ENCODE measurements at regions not wholly inside any gene's neighbourhood (a gene's known extent, or its start where the extent isn't known, plus 50 kb on each side); places are given as distances from the start of the nearest gene placed in this dataset.

DNA sequence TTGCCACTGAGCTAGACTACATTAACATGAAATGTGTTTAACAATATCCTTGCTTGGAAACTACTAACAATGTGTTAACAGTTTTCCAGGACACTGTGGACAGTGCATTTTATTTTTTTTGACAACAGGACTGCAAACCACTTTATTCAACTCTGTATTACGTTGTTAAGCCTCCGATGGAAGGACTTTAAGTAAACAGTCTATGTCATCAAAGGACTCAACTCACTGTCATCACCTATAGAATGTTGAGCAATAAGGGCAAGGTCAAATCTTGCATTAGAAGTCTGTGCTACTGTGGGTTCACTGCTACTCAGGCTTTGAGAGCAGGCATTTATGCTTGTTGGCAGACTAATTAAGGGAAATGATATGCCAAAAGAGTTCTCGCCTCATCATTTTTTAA lies 483.7 kb downstream of the FLRT2 start:
- no peak for DNase-seq

DNA sequence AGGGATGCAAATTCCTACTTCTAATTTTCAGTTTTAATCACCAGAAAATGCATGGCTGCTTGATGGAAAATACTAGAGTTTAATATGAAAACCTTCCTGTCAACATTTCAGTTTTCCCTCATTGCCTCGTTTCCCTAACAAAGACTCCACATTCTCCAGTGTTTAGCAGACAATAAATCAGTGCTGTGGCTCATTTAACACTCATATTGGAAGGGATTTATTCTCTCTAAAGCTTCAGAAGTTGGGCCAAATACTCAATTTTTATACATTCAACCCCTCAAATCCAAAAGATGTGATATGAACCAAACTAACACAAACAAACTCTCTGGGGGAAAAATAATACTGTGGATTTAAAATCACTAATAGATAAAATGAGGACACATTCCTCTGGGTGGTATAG lies 482.5 kb downstream of the FLRT2 start:
- DNase-seq, result no peak

DNA sequence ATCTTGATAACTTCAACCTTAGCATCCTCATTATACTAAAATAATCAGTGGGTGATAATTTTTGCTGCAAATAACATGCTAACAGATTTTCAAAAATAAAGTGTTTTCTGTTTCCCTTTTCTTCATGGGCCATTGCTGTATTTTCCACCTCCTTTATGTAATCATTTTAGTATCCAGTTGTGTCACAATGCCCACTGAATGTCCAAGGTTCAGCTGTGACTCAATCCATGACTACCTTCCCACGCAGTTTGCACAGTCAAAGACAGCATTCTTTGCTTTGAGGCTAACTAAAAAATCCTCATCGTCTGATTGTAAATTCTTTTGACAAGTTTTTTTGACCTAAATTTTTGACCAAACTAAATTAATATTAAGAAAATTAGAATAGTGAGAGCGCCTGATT lies 474.1 kb downstream of the FLRT2 start:
- DNase-seq, result no peak

DNA sequence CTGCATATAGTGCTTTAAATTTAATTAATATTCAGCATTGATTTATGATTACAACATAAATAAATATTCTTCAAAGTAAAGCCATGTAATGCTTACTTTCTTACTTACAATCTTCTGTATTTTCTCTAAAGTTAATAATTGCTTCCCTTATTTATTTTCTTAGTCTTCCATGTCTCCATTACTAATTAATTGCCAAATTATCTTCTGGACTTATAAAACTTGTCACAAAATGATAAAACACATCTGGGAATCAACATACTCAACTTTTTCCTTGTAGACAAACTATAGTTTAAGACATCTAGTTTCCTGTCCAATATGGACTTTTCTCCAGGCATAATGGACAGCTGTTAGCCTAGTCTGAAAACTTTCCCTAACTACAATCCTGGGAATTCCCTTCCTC lies 466.6 kb downstream of the FLRT2 start:
- no peak for DNase-seq

DNA sequence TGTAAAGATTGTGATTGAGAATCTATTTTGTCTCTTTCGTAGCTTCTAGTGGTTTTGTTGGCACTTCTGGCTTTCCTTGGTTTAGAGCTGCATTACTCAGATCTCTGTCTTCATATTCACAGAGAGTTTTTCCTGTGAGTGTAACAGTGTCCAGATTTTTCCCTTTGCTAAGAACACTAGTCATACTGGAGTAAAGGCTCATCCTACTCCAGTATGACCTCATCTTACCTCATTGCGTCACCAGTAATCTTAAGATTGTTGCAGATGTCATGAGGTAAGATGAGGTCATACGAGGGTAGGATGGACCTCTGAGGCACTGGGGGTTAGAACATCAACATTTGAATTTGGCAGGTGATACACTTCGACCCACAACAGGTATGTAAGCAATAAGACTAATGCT lies 461.2 kb downstream of the FLRT2 start:
- no peak for DNase-seq

DNA sequence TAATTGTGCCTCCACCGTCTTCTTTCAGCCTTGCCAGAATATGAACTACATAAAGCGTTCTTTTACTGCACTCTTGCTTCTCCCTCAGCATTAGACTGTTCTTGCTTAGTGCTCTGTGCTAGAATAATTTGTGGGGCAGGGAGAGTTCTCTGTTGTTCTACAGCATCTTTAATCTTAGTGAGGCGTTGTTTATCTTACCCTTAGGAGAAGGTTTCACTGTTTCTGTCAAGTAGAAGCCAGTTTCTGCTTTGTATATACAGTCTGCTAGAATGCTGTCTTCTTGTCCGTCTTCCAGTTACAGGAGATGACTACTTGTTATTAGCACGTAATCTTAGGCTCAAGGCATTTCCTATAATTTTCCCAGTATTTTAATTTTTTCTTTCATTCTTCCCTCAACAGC lies 458.0 kb downstream of the FLRT2 start:
- no peak for DNase-seq

DNA sequence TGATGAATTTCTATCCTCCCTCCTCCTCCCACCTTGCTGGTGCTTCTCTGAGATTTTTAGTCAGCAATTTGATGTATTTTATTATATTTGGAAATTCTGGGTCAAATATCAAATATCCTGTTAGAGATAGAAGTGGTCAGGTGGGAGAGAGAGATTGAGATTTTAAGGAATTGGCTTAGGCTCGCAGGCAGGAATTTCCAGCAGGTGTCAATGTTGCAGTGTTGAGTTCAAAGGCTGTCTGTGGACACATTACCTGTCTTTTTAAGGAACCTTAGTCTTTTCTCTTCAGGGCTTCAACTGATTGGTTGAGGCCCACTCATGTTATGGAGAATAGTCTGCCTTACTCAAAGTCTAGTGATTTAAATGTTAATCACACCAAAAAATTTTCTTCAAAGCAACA lies 457.3 kb downstream of the FLRT2 start:
- DNase-seq, result no peak

DNA sequence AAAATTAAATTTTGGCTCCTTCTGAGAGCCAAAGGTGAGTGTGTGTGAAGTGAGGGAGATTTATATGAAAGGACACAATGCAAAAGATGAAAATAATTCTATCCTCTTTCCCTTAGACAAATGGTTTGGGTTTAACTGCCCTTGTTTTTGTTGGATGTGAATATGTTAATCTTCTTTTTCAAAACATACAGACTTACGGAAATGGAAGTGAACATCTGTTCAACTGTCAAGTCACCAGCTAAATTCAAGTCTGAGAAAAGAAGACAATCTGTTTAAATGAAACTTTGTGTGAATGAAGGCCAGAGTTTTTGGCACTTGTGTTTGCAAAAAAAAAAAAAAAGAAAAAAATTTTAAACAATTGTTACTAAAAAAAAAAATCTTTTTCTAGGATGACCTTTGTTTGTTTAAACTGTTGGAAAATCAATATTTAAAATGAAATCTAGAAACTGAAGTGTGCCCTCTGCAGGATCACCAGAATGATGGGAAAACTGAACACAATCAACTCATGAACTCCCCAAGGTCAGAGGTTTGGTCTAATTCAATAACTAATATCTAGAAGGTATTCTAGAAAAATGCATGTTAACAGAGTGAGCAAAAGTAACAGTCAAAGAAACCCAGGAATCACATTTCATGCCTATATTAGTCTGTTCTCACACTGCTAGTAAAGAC lies 448.8 kb downstream of the FLRT2 start:
- no peak for DNase-seq

DNA sequence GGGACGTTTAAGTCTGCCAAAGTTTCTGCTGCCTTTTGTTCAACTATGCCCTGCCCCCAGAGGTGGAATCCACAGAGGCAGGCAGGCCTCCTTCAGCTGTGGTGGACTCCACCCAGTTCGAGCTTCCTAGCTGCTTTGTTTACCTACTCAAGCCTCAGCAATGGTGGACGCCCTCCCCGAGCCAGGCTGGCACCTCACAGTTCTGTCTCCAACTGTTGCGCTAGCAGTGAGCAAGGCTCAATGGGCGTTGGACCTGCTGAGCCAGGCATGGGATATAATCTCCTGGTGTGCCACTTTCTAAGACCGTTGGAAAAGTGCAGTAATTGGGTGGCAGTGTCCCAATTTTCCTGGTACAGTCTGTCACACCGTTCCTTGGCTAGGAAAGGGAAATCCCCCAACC lies 444.7 kb downstream of the FLRT2 start:
- no peak for DNase-seq

DNA sequence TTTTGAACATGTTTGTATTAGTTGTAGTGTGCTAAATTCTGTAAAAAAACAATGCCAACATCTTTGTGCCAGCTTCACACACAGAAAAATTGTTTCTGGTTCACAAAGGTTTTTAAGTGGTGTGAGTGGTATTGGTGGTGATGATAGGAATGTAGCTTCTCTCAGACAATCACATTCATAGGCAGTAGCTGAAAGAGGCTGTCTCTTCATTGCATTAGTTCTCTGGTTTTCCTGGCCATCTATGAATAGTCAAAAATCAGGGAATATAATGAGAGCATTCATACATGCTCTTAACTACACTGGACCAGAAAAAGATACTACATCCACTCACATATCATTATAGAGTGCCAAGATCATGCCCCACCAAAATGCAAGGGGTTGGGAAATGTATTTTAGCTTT lies 433.5 kb downstream of the FLRT2 start:
- DNase-seq, result no peak

DNA sequence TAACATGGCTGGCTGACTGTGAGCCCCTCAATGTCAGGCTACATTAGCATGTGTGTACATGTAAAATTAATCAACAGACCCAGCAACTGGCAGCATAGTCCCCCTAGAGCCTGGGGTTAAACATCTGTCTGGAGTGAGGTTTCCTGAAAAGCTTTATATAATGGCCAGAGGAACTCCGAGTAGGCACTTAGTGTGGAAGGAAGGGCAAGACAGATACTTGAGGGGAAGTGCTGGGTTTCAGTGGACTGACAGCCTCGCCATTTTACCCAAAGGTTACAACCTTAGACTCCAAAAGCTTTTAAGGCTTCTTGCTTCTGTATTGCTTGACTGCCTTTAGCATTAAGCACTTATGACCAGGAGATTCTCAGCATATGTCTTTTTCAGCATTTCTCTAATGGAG lies 430.8 kb downstream of the FLRT2 start:
- DNase-seq, result no peak

DNA sequence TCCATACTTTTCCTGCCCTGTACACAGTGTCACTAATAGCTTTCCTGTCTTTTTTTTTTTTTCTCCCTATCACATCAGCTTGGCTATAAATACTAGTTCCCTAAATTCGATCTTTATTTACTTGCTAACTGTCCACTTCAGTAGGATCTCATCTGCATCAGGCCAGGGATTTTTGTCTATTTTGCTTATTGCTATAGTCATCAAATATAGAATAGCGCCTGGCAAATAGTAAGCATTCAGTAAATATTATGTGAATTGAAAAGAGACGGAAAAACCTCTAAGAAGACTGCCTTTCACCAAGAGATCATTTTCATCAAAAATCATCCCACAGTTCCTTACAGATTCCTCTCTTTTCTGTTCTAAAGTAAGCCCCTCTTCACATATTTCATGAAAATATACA lies 429.1 kb downstream of the FLRT2 start:
- DNase-seq, result no peak

DNA sequence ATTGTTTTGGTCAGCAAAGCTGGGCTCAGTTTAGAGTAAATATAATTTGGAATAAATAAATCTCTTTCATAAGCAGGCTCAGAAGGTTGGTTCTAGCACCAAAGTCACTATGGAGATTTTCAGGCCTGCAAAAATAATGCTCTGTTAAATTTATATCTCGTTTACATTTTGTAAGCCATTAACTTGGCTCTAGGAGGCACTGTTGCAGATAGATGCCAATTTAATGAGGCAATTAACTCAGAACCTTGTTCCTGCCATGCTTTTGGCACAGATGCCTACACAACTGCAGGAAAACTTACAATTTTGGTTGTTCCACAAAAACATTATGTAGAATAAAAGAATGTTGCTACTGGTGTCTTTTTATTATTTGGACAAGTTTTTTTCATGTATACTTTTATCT lies 428.1 kb downstream of the FLRT2 start:
- DNase-seq, result no peak

DNA sequence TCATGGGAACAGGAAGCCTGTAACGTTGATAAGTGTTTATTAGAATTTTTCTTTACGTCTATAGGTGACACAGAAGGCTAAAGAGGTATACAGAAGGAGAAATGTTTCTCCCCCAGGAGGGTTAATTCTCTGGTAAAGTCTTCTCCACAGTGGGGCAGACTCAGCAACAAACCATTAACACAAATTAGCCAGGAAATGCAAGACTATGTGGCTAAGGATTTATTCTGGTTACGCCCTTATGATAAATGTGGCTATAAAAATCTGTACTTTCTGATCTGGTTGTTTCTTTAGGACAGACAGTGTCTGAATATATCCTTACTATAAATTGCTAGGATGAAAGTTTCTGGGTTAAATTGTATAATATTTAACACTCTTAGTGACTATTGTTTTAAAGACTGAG lies 423.3 kb downstream of the FLRT2 start:
- DNase-seq, result no peak

DNA sequence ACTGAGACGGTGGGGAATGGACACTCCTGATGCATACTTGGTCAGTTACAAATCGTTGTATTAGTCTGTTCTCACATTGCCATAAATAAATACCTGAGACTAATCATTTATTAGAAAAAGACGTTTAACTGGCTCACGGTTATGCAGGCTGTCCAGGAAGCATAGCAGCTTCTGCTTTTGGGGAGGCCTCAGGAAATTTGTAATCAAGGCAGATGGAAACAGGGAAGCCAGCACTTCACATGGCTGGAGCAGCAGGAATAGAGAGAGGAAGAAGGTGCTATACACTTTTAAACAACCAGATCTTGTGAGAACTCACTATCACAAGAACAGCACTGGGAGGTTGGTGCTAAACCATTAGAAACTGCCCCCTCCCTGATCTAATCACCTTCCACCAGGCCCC lies 418.2 kb downstream of the FLRT2 start:
- DNase-seq, result no peak

DNA sequence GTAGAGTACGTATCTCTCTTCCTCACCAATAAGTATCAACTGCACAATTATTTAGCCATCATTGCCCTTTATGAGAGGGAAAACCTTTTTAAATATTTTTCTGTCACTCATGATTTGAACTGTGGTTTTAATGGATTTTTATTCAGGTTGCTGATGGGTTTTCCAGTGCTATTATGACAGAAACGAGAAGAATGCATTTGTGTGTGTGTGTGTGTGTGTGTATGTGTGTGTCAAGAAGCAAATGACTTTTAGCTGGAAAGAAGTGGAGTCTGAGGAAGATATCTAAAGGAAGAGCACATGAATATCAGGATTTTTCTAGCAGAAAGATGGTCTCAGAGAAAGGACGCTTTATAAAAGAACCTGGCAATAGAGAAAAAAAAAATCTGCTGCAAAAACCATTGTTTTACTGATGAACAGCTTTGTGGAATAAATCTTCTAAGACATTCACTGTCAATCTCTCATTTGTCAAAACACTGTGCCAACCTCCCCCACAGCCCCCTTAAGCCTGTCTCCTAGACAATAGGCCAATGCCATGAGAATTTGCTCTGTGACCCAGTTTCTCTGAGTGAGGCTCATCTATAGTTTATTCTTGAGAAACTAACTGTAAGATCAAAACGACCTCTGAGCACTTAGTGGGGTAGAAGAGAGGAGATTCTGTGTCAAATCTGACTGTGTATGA lies 417.7 kb downstream of the FLRT2 start:
- no peak for DNase-seq

DNA sequence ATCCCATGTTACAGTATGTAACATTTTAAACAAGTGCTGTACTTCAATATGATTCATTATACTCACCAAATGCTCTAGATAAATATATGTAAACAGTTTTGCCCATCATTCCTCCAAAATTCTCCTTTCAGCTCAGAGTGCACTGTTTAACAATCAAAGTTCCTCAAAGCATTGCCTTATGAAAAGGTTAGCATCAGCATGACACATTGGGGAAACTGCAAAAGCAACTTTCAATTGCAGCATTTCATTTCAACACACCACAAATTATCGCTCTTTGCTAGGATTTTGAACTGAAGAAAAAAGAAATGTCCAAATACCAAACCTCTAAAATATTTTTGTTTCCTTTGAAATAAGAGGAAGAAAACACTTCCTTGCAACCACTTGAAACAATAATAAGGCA lies 413.2 kb downstream of the FLRT2 start:
- no peak for DNase-seq

DNA sequence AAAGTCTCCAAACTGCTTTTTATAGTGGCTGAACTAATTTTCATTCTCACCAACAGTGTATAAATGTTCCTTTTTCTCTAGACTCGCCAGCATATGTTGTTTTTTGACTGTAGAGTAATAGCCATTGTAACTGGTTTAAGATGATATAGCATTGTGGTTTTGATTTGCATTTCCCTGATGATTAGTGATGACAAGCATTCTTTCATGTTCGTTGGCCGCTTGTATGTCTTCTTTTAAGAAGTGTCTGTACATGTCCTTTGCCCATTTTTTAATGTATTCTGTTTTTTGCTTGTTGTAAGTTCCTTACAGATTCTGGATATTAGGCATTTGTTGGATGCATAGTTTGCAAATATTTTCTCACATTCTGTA lies 404.9 kb downstream of the FLRT2 start:
- peak; percentile 52 for DNase-seq

DNA sequence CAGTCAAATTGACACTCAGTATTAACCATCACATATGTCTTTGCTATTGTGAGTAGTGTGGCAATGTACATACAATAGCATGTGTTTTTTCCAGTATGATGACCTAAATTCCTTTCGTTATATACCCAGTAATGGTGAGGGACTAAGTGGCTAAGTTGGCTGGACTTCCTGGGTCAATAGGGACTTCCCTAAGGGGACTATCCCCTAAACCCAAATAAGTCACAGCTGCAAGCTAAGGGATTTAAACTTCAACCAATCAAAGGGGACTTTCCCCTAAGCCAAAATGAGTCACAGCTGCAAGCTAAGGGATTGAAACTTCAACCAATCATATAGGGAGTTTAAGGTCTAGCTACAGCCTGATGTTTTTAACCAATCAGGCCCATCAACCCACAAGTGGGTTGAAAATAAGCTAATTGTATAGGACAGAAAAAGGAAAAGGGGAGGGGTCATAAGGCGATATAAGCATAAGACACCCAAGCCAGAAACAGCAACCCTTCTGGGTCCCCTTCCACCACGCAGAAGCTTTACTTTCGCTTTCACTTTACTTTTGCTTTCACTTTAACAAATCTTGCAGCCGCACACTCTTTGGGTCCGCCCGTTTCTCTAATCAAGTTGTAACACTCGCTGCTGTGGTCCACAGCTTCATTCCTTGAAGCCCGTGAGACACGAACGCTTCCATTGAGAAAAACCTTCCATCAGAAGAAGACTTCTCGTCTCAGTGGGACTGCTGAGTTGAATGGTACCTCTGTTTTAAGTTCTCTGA lies 404.4 kb downstream of the FLRT2 start:
- DNase-seq, result peak; percentile 92

DNA sequence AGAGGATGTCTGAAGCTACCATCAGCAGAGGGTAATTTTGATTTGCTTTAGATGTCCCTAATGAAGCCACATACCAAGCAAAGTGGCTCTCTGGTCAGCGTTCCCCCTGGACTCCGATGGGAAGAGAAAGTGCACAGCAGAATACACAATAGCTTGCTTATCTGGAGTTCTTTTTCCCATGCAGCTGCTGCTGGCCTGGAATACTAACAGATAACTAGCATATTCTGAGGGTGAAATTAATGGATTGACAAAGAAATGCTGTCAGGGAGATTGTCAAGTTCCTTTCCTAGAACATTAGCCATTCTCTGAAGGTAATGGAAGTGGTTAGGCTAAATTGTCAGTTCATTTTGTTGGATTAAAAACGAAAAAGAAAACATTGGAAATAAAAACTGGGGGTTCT lies 391.3 kb downstream of the FLRT2 start:
- DNase-seq, result no peak

DNA sequence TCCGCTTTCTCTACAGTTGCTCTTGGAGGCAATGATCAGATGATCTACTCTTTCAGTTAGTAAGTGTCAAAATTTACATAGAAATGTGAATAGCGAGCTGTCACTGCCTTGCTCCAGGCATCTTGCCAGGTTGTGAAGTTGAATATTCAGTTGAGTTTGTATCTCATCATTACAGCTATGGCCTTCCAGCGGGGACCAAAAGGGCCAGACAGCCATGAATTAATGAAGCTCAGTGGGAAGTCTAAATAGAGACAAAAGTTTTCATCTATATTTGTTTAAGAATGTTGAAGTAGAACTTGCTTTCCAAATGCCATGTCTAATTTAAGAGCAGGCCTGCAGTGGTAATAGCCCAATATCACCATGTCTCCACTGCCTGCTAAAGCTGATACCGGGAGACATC lies 387.8 kb downstream of the FLRT2 start:
- DNase-seq, result no peak

DNA sequence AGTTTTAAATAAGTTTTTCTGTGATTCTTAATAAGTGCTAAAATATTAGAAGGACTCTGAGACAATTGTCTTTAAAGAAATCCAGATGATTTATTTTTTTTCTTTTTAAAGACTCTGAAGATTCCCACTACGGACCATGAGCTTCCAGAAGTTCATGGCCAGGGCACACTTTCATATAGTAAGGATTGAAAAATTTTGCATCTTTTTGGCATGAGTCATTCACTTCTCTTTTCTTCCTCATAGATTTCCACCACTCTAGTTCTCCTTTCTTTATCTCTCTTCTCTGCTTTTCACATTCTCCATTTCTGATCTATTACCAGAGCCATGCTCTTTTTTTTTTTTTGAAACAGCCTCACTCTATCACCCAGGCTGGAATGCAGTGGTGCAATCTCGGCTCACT lies 385.8 kb downstream of the FLRT2 start:
- DNase-seq, result no peak

DNA sequence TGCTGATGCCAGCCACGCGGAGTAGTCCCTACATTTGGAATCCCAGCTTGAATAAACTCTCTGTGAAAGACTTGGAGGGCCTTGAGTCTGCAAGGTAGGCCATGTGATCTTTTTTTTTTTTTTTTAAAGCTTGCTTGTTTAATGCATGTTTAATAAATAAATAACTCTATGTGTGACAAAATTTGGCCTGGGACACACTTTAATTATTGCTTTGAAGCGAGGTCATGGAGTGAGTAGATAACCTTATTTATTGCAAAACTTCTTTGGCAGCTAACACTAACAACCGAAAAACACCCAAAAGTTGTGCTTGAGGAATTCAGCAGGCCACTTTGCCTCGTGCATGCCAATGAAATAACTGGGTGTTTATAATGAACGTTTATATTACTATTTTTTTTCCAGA lies 382.2 kb downstream of the FLRT2 start:
- no peak for DNase-seq

DNA sequence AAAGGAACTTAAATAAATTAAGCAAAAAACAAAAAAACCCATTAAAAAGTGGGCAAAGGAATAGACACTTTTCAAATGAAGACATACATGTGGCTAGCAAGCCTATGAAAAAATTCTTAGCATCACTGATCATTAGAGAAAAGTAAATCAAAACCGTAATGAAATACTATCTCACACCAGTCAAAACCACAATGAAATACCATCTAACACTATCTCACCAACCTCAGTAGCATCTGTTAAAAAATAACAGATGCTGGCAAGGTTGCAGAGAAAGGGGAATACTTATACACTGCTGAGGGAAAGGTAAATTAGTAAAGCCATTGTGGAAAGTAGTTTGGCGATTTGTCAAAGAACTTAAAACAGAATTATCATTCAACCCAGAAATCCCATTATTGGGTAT lies 381.1 kb downstream of the FLRT2 start:
- no peak for DNase-seq

DNA sequence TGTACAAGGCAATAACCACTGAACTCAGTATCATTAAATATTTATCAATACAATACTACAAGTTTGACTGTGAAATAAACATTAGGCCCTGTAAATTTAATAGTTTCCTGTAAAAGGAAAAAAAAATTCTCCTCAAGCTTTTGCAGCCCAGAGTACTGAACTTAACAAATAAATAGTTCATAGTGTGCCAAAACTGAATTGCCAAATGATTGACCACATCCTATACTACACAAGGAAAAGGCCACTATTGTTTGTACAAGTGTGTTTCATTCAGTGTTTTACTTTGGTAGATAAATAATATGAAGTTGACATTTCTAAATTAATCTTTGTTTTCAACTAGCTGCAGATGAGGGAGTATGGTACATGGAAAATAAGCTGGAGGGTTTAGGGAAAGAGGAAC lies 379.6 kb downstream of the FLRT2 start:
- no peak for DNase-seq
